GM21381 (cell line): ENCODE measurements at regions not wholly inside any gene's neighbourhood (a gene's known extent, or its start where the extent isn't known, plus 50 kb on each side); places are given as distances from the start of the nearest gene placed in this dataset.
A peak's percentile ranks its signal among the peaks of the same experiment; 100 is the strongest.
"Not testable (repeated sequence)": the region's sequence is repeated elsewhere in the genome, so short reads cannot be mapped to it uniquely, and the experiment has no call there.

Experiments
- ATAC-seq: cut with Tn5 transposase; IDR thresholded peaks from one replicate; pipeline ENCODE4 v1.9.1; 2021; ENCODE audit warnings: mild to moderate bottlenecking, moderate library complexity; ENCODE audit not compliant: unreplicated experiment

DNA sequence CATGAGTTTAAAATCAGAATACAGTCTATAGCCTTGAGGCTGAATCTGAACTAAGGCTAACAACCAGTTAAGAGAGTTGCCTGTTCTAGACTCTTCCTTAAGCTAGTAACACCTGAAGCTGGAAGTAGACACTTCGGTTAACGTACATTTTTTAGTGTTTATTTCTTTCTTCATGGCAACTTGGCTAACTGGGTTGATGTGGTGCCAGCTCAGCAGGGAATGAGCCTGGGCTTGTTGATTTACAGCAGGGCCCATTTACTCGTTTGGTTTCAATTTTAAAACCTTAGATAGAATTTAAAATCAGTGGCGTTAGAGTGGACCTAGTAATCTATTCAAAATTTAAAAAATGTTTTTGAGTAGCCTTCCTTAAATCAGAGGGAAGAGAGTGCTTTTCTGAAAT is 137.6 kb upstream of the ESX1 start:
- no peak for ATAC-seq

DNA sequence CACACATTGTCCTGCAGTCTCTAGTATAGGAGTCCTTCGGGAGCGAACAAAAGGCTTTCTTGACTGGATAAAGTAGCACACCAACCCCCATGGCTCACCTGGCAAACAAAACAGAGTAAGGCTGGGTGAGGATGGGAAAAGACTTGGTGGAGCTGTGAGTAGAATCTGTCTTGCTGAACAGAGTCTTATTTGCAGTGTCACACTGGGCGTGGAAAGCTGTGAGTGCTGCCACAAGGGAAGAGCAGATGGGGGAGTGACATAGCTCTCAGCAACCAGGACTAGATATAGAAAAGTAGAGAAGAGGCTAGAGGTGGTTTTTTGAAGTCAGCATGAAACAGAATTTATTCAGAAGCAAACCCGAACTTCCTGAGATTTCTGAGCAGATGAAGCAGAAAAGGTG is 137.2 kb upstream of the ESX1 start:
- ATAC-seq, result no peak

DNA sequence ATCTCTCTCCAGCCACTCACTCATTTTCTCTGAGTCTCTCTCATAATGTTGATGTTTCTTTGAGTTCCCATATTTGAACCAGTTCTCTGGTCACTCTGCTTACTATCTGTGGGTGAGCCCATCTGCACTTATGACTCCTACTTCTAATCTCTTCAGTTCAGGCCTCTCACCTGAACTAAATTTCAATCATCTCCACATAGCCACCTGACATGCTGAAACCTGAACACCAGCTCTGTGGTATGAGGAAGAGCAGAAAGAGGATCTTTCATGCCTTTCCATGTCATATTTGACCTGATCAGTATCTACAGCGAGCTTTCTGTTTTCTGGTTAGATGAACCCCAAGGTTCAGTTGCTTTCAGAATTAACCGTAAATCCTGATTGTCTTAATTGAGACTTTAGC is 122.2 kb upstream of the ESX1 start:
- ATAC-seq, result no peak

DNA sequence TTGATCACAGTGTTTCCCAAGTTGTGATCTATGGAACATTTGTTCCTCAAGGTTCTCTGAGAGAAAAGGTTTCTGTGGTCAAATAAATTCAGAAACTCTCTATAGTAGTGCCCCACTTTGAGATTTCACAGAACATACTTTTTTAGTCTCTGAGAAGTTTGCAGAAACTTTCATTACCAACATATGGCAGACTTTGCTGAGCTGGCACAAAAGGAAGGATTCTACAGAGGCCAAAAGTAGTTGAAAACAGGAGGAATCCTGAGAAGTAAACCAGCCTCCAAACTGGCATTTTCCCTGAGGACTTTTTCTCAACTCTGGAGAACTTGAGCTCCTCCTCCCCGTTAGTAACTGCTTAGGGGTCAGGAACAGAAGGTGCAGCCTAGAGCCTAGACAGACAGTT is 117.8 kb upstream of the ESX1 start:
- no peak for ATAC-seq

DNA sequence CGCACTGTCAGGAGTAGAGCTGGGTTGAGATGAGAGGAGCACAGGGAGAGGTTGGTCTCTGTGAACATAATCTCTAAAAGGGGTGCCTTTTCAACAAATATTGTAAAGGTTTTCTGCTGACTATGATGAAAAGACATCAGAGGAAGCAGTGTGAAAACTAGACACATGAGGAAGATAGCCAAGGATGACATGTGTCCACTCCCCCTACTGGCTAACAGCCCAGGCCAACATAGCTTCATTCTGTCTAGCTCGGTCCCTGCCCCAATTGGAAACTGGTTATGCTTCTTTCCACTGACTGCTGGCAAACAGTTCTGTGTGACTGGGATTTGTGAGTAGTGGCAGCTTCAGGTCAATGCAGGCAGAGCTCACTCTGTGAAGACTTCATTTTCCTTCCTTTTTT is 115.4 kb upstream of the ESX1 start:
- no peak for ATAC-seq

DNA sequence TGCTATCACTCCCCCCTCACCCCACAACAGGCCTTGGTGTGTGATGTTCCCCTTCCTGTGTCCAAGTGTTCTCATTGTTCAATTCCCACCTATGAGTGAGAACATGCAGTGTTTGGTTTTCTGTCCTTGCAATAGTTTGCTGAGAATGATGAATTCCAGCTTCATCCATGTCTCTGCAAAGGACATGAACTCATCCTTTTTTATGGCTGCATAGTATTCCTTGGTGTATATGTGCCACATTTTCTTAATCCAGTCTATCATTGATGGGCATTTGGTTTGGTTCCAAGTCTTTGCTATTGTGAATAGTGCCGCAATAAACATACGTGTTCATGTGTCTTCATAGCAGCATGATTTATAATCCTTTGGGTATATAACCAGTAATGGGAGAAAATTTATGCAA is 106.0 kb upstream of the ESX1 start:
- not testable (repeated sequence) for ATAC-seq

DNA sequence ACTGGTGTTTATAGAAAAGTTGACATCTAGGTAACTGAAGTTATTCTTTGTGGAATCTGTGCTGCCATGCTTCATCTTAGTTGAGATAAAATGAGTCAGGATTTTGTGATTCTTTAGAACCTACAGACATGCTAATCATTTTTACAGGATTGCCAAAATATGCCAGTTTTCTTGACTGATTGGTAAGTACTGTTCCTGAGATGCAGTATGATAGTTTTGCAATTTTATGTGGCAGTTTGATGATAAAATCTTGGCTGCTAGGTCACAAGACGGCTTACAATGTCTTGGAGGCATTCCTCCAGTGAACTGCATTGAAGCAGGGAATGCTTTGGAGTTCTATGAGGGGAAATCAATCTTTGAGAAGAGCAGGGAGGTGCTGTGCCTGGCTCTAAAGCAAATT is 104.4 kb upstream of the ESX1 start:
- no peak for ATAC-seq

DNA sequence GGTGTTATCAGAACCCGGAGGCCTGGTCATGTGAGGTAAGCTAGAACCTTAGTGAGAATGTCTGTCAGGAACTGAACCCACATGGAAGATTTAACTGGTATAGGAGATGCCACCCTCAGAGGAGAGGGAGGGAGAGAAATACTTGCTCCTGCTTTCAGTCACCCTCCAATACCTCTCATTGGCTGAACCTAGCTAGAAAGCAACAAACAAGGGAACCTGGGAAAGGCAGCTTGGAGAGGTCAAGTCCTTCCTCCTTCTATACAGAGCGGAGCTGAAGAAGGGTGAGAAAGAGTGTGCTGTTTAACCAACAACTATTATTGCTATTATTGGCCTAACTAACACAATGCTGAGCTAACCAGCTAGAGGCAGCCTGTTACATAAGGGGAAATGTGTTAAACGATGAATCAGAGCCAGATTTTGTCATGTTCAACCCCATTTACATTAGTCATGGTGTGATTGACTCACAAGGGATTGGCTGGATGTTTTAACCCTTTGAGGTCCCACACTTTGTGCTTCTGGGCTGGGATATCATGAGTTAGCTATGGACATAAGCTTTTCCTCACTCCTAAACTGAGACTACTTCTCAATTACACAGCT is 96.5 kb upstream of the ESX1 start:
- ATAC-seq, result no peak

DNA sequence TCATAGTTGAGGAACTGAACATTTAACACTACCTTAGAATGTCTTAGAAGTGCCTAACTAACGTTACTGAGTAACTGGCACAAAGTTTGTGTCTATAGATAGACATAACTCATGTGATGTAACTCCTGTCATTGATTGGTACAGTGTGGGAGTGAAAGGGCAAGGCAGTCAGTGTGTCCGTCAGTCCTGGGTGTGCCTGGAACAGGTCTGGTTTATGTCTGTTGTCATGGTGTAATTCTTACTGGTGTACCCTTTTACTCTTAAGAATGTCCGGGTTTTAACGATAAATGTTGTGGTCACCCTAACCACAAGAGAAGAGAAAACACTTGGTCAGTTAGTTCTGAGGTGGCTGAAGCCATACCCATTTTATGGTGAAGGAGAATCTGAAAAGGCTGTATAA is 93.1 kb upstream of the ESX1 start:
- ATAC-seq, result no peak

DNA sequence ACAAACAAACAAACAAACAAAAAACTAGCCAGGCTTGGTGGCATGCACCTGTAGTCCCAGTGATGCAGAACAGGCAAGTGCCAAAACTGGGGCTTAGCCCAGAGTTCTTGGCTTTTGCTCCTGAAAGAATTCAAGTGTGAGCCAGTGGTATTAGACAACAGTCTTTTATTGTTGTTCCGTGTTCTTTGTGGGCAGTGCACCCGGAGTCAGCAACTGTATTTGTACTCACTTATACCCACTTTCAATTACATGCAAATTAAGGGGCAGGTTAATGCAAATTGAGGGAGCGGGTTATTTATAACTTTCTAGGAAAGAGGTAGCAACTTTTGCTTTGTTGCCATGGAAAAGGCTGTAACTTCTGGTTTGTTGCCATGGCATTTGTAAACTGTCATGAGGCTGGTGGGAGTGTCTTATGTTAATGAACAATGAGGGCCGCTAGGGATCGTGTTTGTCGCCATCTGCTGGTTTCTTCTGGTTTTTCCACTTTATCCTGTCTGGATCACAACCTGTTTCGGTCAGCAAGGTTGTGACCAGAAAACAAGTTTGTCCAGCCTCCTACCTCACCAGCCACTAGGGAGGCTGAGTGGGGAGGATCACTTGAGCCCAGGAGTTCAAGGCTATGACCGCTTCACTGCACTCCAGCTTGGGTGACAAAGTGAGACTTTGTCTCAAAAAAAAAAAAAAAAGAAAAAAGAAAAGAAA is 88.8 kb upstream of the ESX1 start:
- peak; percentile 86 for ATAC-seq

DNA sequence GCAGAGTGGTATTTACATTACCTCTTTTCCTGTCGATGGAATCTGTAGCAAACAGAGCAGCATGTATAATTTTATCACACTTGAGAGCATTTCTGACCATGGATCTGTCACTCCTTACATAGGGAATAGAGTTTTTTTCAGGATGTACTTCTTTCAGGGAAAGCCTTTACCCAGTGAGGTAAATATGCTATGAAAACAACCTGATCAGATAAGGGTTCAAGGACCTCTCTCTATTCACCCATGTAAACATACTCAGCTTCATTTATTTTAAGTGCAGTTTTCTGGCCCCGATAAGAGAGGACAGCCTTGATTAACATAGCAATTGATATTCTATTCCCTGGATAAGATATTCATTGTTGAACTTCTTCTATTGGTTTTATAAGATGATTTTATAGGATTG is 87.3 kb upstream of the ESX1 start:
- ATAC-seq, result no peak

DNA sequence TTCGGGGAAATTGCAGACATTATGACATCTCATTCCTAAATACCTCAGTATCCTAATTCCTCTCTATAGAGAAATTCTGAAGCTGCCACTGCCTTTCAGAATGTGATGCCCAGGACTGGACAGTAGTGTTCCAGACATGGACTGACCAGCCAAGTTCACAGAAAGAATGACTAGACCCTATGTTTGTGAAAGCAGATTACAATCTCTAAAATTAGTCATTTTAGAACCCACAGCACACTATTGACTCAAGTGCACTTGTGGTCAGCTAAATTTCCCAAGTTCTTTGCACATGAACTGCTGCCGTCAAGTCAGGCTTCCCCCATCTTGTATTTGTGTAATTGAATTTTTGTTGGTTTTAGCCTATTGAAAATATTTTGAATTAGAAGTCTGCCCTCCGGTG is 81.0 kb upstream of the ESX1 start:
- ATAC-seq, result no peak

DNA sequence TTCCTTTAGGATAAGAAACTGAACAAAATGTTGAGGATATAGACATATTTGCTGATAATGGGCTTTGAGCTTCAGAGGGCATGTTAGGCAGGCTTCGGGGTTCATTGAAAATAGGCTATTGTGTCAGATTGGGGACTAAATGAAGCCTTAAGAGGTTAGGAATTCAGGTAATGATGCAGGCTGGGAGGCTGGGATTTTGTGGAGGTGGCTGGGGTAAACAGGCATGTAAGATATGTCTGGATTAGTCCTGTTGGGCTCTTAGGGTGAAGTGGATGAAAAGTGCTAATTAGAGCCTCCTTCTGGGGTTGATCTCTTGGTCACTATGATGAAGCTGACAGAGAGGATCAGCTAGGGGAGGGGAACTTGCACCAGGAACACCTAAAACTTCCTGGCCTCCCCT is 80.2 kb upstream of the ESX1 start:
- no peak for ATAC-seq

DNA sequence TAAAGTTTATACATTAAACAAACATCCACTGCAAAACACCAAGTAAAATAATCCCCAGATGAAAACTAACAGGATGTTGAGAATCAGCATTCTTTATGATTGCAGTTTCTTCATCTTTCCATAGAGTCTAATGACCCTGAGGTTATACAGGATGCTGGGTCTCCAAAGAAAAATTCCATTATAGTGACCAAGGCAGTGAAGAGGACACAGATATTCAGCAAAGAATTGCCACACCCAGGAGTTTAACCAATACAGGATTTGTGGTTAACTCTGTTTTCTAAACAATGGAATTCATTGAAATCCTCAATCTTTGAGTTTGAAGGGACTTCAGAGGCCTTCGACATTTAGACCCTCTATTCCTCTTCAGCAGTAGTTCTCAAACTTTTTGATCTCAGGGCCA is 76.2 kb upstream of the ESX1 start:
- no peak for ATAC-seq

DNA sequence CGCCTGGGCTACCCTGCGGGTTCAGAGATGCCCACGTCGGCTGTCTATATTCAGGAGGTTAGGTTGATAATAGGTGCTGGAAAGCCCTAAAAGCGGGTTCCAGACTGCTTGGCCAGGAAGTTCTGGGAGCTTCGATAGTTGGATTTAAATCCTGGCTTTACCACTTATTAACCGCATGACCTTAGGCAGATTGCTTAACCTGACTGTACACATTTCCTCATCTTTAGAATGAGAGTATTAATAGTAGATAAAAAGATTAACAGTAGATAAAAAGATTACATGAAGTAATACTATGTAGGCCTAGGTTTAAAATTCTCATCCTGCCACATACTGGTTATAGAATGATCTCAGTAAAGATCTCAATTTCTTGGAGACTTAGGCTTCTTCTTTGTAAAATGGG is 75.0 kb upstream of the ESX1 start:
- no peak for ATAC-seq

DNA sequence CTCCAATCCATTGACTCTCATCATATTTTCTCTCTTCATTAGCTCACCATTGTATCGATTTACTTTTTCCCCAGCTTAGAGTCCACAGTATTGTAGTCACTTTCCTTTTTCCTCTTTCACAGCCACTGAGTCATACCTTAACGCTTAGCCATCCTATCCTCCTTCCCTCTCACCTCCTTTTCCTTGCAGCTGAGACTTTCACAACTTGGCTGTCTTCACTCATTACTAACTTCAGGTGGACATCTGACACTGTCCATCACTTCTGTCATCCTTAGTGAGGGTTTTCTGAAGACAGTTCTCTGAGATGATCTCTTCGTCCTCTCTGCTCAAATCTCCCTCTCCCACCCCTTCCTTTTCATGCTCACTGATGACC is 70.5 kb upstream of the ESX1 start:
- no peak for ATAC-seq

DNA sequence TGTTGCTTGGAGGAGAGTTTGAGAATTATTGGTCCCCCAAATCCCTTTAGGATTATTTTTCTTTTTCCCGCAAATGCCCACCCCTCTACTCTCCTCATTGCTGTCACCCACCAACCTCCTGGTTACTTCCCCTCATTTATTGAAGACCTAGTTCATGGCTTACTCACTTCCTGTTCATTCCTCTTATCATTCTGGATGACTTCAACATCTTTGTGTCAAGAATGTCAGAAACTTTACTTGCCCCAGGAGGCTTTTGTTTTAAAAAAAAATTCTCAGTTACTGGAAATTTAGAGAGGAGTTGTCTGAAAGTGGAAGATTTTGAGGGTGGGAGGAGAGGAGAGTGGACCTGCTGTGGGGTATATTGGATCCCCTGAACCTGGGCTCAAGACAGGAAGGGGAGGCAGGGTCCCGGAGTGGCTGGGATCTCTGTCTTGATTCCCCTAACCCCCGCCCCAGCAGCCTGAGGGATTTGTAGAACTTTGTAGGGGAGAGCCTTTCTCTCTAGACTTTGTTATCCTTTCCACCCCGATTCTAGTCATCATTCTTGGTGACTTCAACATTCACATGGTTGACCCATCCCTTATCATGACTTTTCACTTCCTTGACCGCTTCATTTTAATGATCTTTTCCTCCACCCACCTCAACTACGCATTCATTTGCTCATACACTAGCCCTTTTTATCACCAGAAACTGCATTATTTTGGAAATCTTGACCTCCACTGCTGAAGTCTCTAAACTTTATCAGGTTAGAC is 69.9 kb upstream of the ESX1 start:
- ATAC-seq, result no peak

DNA sequence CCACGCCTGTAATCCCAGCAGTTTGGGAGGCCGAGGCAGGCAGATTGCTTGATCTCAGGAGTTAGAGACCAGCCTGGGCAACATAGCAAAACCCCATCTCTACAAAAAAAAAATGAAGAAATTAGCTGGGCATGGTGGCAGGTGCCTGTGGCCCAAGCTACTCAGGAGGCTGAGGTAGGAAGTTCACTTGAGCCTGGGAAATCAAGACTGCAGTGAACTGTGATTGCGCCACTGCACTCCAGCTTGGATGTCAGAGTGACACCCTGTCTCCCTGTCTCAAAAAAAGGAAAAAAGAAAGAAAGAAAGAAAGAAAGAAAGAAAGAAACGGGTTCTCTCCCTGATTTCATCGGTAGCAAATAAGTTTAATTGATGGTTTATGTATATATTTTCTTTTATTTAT is 64.6 kb upstream of the ESX1 start:
- ATAC-seq, result no peak

DNA sequence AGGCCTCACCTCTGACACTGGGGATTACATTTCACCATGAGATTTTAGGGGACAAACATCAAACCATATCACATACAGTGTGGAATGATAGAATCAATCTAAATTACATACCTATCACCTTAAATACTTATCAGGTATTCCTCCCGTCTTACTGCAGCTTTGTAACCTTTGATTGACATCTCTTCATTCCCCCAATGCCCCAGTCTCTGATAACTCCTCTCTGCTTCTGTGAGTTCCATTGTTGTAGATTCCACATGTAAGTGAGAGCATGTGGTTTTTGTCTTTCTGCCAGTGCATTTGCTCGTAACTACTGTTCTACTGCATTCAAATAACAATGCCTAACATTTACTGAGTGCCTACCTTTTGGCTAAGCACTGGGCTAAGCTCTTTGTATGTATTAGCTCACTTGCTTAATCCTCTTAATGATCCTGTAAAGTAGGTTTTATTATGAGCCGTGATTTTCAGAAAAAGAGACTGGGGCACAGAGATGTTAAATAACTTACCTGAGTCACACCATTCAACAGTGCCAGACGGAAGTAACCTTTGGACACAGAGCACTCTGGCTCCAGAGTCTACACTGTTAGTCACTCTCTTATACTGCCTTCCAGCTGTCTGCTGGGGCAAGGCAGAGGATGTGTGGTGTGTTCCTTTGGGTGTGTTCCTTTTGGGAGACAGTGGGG is 63.7 kb upstream of the ESX1 start:
- no peak for ATAC-seq

DNA sequence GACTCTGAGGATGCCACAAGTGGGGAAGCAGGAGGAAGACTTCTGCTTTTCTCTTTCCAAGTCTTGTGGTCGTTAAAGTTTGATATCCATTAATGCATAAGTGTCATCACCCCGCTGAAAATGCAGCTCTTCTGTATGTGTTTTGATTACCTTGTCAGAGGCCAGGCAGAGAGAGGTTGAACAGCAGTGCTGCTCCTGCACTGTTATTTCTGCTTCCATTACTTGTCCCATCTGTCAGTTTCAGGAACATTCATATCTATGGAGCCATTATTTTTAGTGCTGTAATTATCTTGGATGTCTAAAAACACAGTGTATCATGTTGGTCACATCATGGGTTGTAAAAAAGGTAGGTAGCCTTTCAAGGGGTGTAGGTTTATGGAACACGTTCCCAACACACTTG is 62.0 kb upstream of the ESX1 start:
- no peak for ATAC-seq

DNA sequence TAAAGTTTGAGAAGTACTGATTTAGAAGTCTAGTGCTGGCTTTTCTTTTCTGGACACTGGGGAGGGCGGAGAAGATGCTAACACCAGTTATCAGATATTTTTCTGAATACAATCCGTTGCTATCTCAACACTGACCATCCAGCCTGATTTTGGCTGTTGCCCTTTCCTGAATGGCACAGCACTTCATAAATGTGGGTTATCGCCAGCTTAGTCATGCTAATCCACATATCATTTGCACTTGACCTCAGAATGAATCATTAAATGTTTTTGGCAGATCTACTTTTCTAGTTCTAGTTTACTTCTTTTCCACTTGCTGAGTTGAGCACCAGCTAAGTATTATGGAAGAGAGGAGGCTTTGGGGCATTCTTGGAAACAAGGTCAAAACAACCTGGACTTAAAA is 60.8 kb upstream of the ESX1 start:
- no peak for ATAC-seq

DNA sequence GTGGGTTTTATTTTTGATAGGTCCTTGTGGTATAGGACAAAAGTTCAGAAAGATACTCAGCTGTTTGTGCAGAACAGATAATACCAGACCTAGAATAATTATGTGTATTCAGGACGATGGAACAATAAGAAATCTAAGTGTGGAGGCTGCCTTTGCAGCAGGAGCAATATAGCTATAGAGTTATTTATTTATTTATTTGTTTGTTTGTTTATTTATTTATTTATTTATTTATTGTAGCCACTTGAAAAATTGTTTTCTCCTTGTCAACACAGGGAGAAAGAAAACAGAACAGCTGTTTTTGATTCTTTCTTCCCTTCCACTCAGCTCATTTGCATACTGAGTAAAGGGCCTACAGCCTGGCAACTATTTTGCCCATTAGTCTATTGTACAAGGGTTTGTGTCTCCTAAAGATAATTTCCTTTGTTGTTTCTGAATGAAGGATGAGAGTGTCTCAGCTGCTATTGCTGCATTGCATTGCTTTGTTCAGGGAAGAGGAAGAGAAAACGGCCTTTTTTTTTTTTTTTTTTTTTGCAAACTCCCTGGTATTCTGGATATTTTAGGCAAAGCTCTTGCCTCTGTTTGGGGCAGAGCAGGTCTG is 56.0 kb upstream of the ESX1 start:
- no peak for ATAC-seq
